ENCODE measurements at regions not wholly inside any gene's neighbourhood (a gene's known extent, or its start where the extent isn't known, plus 50 kb on each side); places are given as distances from the start of the nearest gene placed in this dataset.

GRCh38 chr2:40752796-40753195, 300.9 kb upstream of the SLC8A1 start:
- H3K9me3 Mint-ChIP-seq = no peaks in the 10 kb centered on the region
- H3K36me3 Mint-ChIP-seq (ENCODE audit: low read depth) = no peaks in the 10 kb centered on the region
- no peak overlapping the region for H3K4me3 Mint-ChIP-seq
- no peak overlapping the region for H3K27ac Mint-ChIP-seq
- H3K4me1 Mint-ChIP-seq (ENCODE audit: low read depth) = no peaks in the 10 kb centered on the region
- H3K27me3 Mint-ChIP-seq (ENCODE audit: low read depth) = no peaks in the 10 kb centered on the region

GRCh38 chr2:40754912-40755311, 303.0 kb upstream of the SLC8A1 start:
- Mint-ChIP-seq H3K4me3 (no peak overlapping the region), H3K27me3 (ENCODE audit: low read depth) (no peaks in the 10 kb centered on the region), H3K36me3 (ENCODE audit: low read depth) (no peaks in the 10 kb centered on the region), H3K9me3 (no peaks in the 10 kb centered on the region), H3K27ac (no peak overlapping the region), H3K4me1 (ENCODE audit: low read depth) (no peaks in the 10 kb centered on the region)

- H3K9me3 Mint-ChIP-seq = no peaks in the 10 kb centered on the region
- H3K4me1 Mint-ChIP-seq (ENCODE audit: low read depth) = no peaks in the 10 kb centered on the region
- no peak overlapping the region for H3K27ac Mint-ChIP-seq
- no peak overlapping the region for H3K4me3 Mint-ChIP-seq
- no peaks in the 10 kb centered on the region for H3K27me3 Mint-ChIP-seq (ENCODE audit: low read depth)
- H3K36me3 Mint-ChIP-seq (ENCODE audit: low read depth) = no peaks in the 10 kb centered on the region
These were observed 306.7 kb upstream of the SLC8A1 start for GRCh38 chr2:40758401-40759155.

GRCh38 chr2:40760071-40760666, 308.3 kb upstream of the SLC8A1 start:
- Mint-ChIP-seq H3K27ac (no peak overlapping the region), H3K36me3 (ENCODE audit: low read depth) (no peaks in the 10 kb centered on the region), H3K27me3 (ENCODE audit: low read depth) (no peaks in the 10 kb centered on the region), H3K4me3 (no peak overlapping the region), H3K4me1 (ENCODE audit: low read depth) (no peaks in the 10 kb centered on the region), H3K9me3 (no peaks in the 10 kb centered on the region)

DNA sequence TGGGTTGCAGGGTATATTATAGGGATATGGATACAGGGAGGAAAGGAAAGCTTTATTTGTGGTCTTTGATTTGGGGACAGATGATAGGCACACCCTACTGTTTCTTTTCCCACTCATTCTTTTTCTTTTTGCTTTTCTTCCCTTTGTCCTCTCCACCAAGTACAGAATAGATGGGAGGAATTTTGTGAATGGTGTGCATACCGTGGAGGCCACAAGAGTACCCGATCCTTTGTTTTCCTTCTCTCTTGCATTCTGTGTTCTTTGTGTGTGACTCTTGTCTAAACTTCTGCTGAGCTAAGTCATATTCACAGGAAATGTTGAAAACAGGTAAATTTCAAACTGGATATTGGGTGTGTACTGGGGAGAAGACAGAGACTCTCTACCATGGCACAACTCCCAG, 321.4 kb upstream of the SLC8A1 start:
- no peaks in the 10 kb centered on the region for H3K27me3 Mint-ChIP-seq (ENCODE audit: low read depth)
- no peaks in the 10 kb centered on the region for H3K4me1 Mint-ChIP-seq (ENCODE audit: low read depth)
- no peaks in the 10 kb centered on the region for H3K36me3 Mint-ChIP-seq (ENCODE audit: low read depth)
- no peak overlapping the region for H3K4me3 Mint-ChIP-seq
- H3K27ac Mint-ChIP-seq = no peak overlapping the region
- no peaks in the 10 kb centered on the region for H3K9me3 Mint-ChIP-seq

GRCh38 chr2:40783704-40784103, 331.8 kb upstream of the SLC8A1 start:
- Mint-ChIP-seq H3K27ac (no peak overlapping the region), H3K36me3 (ENCODE audit: low read depth) (no peaks in the 10 kb centered on the region), H3K9me3 (peaks cover 4% of the 10 kb centered on the region), H3K4me3 (no peak overlapping the region), H3K27me3 (ENCODE audit: low read depth) (no peaks in the 10 kb centered on the region), H3K4me1 (ENCODE audit: low read depth) (no peaks in the 10 kb centered on the region)

DNA sequence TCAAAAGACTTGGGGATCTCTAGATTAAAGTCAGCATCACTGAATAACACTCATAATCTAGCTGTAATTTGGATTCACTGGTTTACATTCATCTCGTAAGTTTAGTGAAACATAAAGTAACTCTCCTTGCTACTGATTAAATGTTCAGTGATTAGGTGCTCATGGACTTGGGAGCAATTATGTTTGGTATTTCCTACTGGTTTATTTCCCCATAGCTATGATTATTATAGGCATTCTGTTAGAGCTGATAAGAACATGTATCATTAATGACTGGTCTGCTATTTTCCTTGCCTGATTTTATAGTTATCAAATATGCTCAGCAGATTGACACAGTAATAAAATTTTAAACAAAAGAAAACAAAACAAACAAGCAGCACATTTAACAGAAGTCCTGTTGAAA, 334.7 kb upstream of the SLC8A1 start:
- Mint-ChIP-seq H3K27ac (no peak overlapping the region), H3K4me1 (ENCODE audit: low read depth) (no peaks in the 10 kb centered on the region), H3K36me3 (ENCODE audit: low read depth) (no peaks in the 10 kb centered on the region), H3K27me3 (ENCODE audit: low read depth) (no peaks in the 10 kb centered on the region), H3K4me3 (no peak overlapping the region), H3K9me3 (no peaks in the 10 kb centered on the region)

DNA sequence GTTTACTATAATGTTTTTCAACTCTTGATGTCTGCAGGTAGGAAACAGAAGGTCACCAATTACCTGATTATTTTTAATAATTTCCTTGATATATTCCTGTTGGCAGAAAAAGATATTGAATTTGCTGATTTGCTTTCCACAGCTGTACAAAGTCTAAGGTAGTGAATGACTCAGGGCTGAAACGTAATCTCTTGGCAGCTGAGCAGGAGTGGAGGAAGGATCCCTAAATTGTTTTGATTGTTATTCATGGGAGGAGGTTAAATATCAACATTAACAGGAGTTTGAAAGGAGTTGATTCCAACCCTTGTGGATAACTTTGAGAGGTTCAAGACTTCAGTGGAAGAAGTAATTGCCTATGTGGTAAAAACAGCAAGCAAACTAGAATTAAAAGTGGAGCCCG, 345.2 kb upstream of the SLC8A1 start:
- no peaks in the 10 kb centered on the region for H3K9me3 Mint-ChIP-seq
- no peaks in the 10 kb centered on the region for H3K36me3 Mint-ChIP-seq (ENCODE audit: low read depth)
- H3K27me3 Mint-ChIP-seq (ENCODE audit: low read depth) = no peaks in the 10 kb centered on the region
- no peaks in the 10 kb centered on the region for H3K4me1 Mint-ChIP-seq (ENCODE audit: low read depth)
- no peak overlapping the region for H3K4me3 Mint-ChIP-seq
- no peak overlapping the region for H3K27ac Mint-ChIP-seq

DNA sequence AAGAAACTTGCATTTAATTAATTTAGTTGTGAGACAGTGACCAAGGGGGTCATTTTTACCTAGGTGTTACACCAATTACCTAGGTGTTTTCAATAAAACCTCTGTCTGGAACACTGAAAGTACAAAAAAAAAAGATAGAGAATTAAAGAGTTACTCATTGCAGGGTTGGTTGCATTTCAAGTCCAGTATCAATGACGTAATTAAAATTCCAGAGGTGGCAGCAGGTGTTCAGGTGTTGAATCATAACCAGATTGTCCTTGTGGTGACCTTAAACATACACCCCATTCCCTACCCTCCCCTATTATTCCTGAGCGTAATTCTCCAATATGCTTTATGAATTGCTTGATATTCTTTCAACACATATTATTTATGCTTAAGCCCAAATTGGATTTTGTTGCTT, 352.0 kb upstream of the SLC8A1 start:
- Mint-ChIP-seq H3K9me3 (no peaks in the 10 kb centered on the region), H3K36me3 (ENCODE audit: low read depth) (no peaks in the 10 kb centered on the region), H3K4me1 (ENCODE audit: low read depth) (no peaks in the 10 kb centered on the region), H3K27ac (no peak overlapping the region), H3K27me3 (ENCODE audit: low read depth) (no peaks in the 10 kb centered on the region), H3K4me3 (no peak overlapping the region)

- Mint-ChIP-seq H3K4me1 (ENCODE audit: low read depth) (no peaks in the 10 kb centered on the region), H3K36me3 (ENCODE audit: low read depth) (no peaks in the 10 kb centered on the region), H3K4me3 (no peak overlapping the region), H3K27ac (no peak overlapping the region), H3K27me3 (ENCODE audit: low read depth) (no peaks in the 10 kb centered on the region), H3K9me3 (no peaks in the 10 kb centered on the region)
These were observed 357.3 kb upstream of the SLC8A1 start for GRCh38 chr2:40809156-40809555.

- no peaks in the 10 kb centered on the region for H3K27me3 Mint-ChIP-seq (ENCODE audit: low read depth)
- no peaks in the 10 kb centered on the region for H3K4me1 Mint-ChIP-seq (ENCODE audit: low read depth)
- no peaks in the 10 kb centered on the region for H3K9me3 Mint-ChIP-seq
- no peak overlapping the region for H3K4me3 Mint-ChIP-seq
- H3K36me3 Mint-ChIP-seq (ENCODE audit: low read depth) = no peaks in the 10 kb centered on the region
- no peak overlapping the region for H3K27ac Mint-ChIP-seq
These were observed 362.7 kb upstream of the SLC8A1 start for GRCh38 chr2:40814616-40815015.

- Mint-ChIP-seq H3K4me1 (ENCODE audit: low read depth) (no peaks in the 10 kb centered on the region), H3K9me3 (no peaks in the 10 kb centered on the region), H3K27ac (no peak overlapping the region), H3K36me3 (ENCODE audit: low read depth) (no peaks in the 10 kb centered on the region), H3K27me3 (ENCODE audit: low read depth) (no peaks in the 10 kb centered on the region), H3K4me3 (no peak overlapping the region)
These were observed 368.4 kb upstream of the SLC8A1 start for GRCh38 chr2:40820319-40820718.

GRCh38 chr2:40823478-40823877, 371.6 kb upstream of the SLC8A1 start:
- H3K4me3 Mint-ChIP-seq = no peak overlapping the region
- H3K27ac Mint-ChIP-seq = no peak overlapping the region
- H3K27me3 Mint-ChIP-seq (ENCODE audit: low read depth) = no peaks in the 10 kb centered on the region

GRCh38 chr2:40824278-40824677, 372.4 kb upstream of the SLC8A1 start:
- no peaks in the 10 kb centered on the region for H3K27me3 Mint-ChIP-seq (ENCODE audit: low read depth)
- no peak overlapping the region for H3K4me3 Mint-ChIP-seq
- H3K4me1 Mint-ChIP-seq (ENCODE audit: low read depth) = no peaks in the 10 kb centered on the region
- no peak overlapping the region for H3K27ac Mint-ChIP-seq
- H3K9me3 Mint-ChIP-seq = no peaks in the 10 kb centered on the region
- H3K36me3 Mint-ChIP-seq (ENCODE audit: low read depth) = no peaks in the 10 kb centered on the region

More at GRCh38 chr2:40823478-40823877, 371.6 kb upstream of the SLC8A1 start:
- Mint-ChIP-seq H3K9me3 (no peaks in the 10 kb centered on the region), H3K36me3 (ENCODE audit: low read depth) (no peaks in the 10 kb centered on the region), H3K4me1 (ENCODE audit: low read depth) (no peaks in the 10 kb centered on the region)

GRCh38 chr2:40827392-40827791, 375.5 kb upstream of the SLC8A1 start:
- H3K27me3 Mint-ChIP-seq (ENCODE audit: low read depth) = no peaks in the 10 kb centered on the region
- no peaks in the 10 kb centered on the region for H3K9me3 Mint-ChIP-seq
- no peaks in the 10 kb centered on the region for H3K36me3 Mint-ChIP-seq (ENCODE audit: low read depth)
- no peak overlapping the region for H3K27ac Mint-ChIP-seq
- no peaks in the 10 kb centered on the region for H3K4me1 Mint-ChIP-seq (ENCODE audit: low read depth)
- no peak overlapping the region for H3K4me3 Mint-ChIP-seq

Data from T-helper 1 cell treated with Interleukin-12 subunit alpha and Interleukin-12 subunit beta and Interleukin-4 antibody, amounts not matched to agents 30 μg/mL and 1 μg/mL, for 36 hours (primary cell).